H1 (cell line): ENCODE measurements at regions not wholly inside any gene's neighbourhood (a gene's known extent, or its start where the extent isn't known, plus 50 kb on each side); places are given as distances from the start of the nearest gene placed in this dataset.

Source experiments
- CTCF ChIP-seq, 3 experiments: IDR thresholded peaks; 1 replicate in 2 of 3; 2 replicates in 1 of 3; pipeline versions ENCODE4 v1.5.1 to v1.6.1; 2011; ENCODE audit warnings: low read length in 3 of 3, mild to moderate bottlenecking in 3 of 3, inconsistent platforms in 2 of 3, low read depth in 1 of 3, moderate library complexity in 1 of 3; ENCODE audit not compliant: insufficient read depth in 1 of 3; ENCODE audit errors: control extremely low read depth in 1 of 3
- HDAC2 ChIP-seq, 2 experiments: fragments of 300-600 bp in 1 of 2; sonication (generic) in 1 of 2; IDR thresholded peaks; 2 replicates each; pipeline ENCODE4 v1.6.1; 2011 to 2012; ENCODE audit warnings: low read depth in 2 of 2, low read length in 2 of 2, mild to moderate bottlenecking in 2 of 2, moderate library complexity in 2 of 2, borderline replicate concordance in 1 of 2, inconsistent platforms in 1 of 2
- KDM1A ChIP-seq: fragments of 200-600, 300-600 bp; sonication (generic); IDR thresholded peaks from 2 replicates; pipeline ENCODE4 v1.7.1; 2016; ENCODE audit warnings: mild to moderate bottlenecking, low read length, borderline replicate concordance
- KDM5A ChIP-seq: fragments of 200-600 bp; IDR thresholded peaks from 2 replicates; pipeline ENCODE4 v1.7.1; 2012; ENCODE audit warnings: mild to moderate bottlenecking, low read length, inconsistent platforms, mixed read lengths
- MAX ChIP-seq: IDR thresholded peaks from 2 replicates; pipeline ENCODE4 v1.6.1; 2012; ENCODE audit warnings: inconsistent platforms
- POLR2A ChIP-seq, 2 experiments: IDR thresholded peaks; 1 replicate in 1 of 2; 2 replicates in 1 of 2; pipeline ENCODE4 v1.6.1; 2011; ENCODE audit warnings: low read depth in 2 of 2, low read length in 2 of 2, mild to moderate bottlenecking in 2 of 2; ENCODE audit errors: control extremely low read depth in 1 of 2
- RAD21 ChIP-seq, 2 experiments: IDR thresholded peaks in 1 of 2; conservative IDR thresholded peaks in 1 of 2; 2 replicates each; pipeline ENCODE4 v1.6.1; 2011; ENCODE audit warnings: low read depth in 2 of 2, low read length in 2 of 2, improper control_type of control experiment in 1 of 2, inconsistent platforms in 1 of 2, mild to moderate bottlenecking in 1 of 2, moderate library complexity in 1 of 2
- RXRA ChIP-seq: IDR thresholded peaks from 2 replicates; pipeline ENCODE4 v1.6.1; 2011; ENCODE audit warnings: low read depth, mild to moderate bottlenecking, low read length, moderate library complexity; ENCODE audit not compliant: insufficient read depth
- SIN3A ChIP-seq, 2 experiments: IDR thresholded peaks in 1 of 2; conservative IDR thresholded peaks in 1 of 2; 2 replicates each; pipeline ENCODE4 v1.6.1; 2011 to 2012; ENCODE audit warnings: low read length in 2 of 2, improper control_type of control experiment in 1 of 2, low read depth in 1 of 2, mild to moderate bottlenecking in 1 of 2
- SP1 ChIP-seq: IDR thresholded peaks from 2 replicates; pipeline ENCODE4 v1.6.1; 2011; ENCODE audit warnings: low read depth, low read length
- SP2 ChIP-seq: IDR thresholded peaks from 2 replicates; pipeline ENCODE4 v1.6.1; 2012; ENCODE audit warnings: mild to moderate bottlenecking, low read length, inconsistent platforms
- SUZ12 ChIP-seq: fragments of 200-600 bp; sonication (generic); IDR thresholded peaks from 2 replicates; pipeline ENCODE4 v1.6.1; 2012; ENCODE audit warnings: mild to moderate bottlenecking, inconsistent platforms, low read length, moderate library complexity, mixed read lengths
- USF2 ChIP-seq: IDR thresholded peaks from 2 replicates; pipeline ENCODE4 v1.6.1; 2011; ENCODE audit warnings: low read length, improper control_type of control experiment

DNA sequence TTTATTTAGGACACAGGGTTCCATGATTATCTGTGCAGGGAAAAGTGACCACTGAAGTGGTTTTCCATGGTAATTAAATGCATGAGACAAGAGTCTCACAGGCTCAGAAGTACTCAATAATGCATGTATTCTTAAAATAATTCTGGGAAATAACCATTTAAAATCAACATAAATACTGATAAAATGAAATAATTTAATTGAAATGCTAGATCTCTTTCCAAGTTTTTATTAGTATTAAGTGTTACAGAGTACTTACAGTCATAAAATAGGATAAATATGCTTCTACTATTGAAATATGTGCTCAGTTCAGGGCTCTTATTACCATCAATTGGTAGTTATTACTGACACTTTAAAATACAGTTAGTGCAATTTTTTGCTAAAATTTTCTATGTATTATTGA, 916.0 kb upstream of the GJE1 start:
- TF ChIP-seq RXRA (no peak), POLR2A (IDR thresholded peaks at IDR 0.05; ENCODE audit: control extremely low read depth in 1 of 2, low read depth in 2 of 2, low read length in 2 of 2) (no peak), CTCF (IDR thresholded peaks at IDR 0.05; ENCODE audit: control extremely low read depth in 1 of 3, insufficient read depth in 1 of 3, low read depth in 1 of 3, low read length in 3 of 3) (no peak), KDM1A (no peak), SUZ12 (no peak), KDM5A (no peak), SP2 (no peak), RAD21 (IDR thresholded peaks at IDR 0.05 in 1 of 2, conservative IDR thresholded peaks at IDR 0.05 in 1 of 2; ENCODE audit: low read depth in 2 of 2, low read length in 2 of 2) (no peak), USF2 (no peak), SP1 (no peak), HDAC2 (IDR thresholded peaks at IDR 0.05; ENCODE audit: borderline replicate concordance in 1 of 2, low read depth in 2 of 2, low read length in 2 of 2) (no peak), SIN3A (conservative IDR thresholded peaks at IDR 0.05 in 1 of 2, IDR thresholded peaks at IDR 0.05 in 1 of 2; ENCODE audit: low read depth in 1 of 2, low read length in 2 of 2) (no peak), MAX (no peak)
